GM12864 (cell line): ENCODE measurements at regions not wholly inside any gene's neighbourhood (a gene's known extent, or its start where the extent isn't known, plus 50 kb on each side); places are given as distances from the start of the nearest gene placed in this dataset.

Experiments used
- DNase-seq: peaks from one replicate; pipeline ENCODE4 v3.0.0-alpha.2; 2011; ENCODE audit warnings: low read depth
- H3K4me3 ChIP-seq: 2 replicates; pipeline ENCODE4 v1.5.1; 2011; ENCODE audit warnings: mild to moderate bottlenecking, low read depth, low read length, control low read depth
- TF ChIP-seq, protein P1 (sequence below): IDR thresholded peaks from 2 replicates; pipeline ENCODE4 v1.5.1; 2011; ENCODE audit warnings: low read depth, mild to moderate bottlenecking, moderate library complexity, low read length, control low read depth, inconsistent platforms; ENCODE audit errors: missing control alignments

DNA sequence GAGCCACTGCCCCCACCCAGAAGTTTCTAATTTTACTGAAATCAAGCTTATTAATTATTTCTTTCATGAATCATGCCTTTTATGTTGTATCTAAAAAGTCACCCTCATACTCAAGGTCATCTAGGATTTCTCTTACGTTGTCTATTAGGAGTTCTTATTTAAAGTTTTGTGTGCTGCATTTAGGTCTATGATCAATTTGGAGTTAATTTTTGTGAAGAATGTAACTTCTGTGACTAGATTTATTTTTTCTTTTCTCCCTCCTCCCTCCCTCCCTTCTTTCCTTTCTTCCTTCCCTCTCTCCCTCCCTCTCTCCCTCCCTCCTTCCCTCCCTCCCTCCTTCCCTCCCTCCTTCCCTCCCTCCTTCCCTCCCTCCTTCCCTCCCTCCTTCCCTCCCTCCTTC is 317.6 kb downstream of the PLA2G4A start:
- no peak for DNase-seq
- TF ChIP-seq, protein P1, sequence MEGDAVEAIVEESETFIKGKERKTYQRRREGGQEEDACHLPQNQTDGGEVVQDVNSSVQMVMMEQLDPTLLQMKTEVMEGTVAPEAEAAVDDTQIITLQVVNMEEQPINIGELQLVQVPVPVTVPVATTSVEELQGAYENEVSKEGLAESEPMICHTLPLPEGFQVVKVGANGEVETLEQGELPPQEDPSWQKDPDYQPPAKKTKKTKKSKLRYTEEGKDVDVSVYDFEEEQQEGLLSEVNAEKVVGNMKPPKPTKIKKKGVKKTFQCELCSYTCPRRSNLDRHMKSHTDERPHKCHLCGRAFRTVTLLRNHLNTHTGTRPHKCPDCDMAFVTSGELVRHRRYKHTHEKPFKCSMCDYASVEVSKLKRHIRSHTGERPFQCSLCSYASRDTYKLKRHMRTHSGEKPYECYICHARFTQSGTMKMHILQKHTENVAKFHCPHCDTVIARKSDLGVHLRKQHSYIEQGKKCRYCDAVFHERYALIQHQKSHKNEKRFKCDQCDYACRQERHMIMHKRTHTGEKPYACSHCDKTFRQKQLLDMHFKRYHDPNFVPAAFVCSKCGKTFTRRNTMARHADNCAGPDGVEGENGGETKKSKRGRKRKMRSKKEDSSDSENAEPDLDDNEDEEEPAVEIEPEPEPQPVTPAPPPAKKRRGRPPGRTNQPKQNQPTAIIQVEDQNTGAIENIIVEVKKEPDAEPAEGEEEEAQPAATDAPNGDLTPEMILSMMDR: no peak
- H3K4me3 ChIP-seq: no peak overlapping the region

DNA sequence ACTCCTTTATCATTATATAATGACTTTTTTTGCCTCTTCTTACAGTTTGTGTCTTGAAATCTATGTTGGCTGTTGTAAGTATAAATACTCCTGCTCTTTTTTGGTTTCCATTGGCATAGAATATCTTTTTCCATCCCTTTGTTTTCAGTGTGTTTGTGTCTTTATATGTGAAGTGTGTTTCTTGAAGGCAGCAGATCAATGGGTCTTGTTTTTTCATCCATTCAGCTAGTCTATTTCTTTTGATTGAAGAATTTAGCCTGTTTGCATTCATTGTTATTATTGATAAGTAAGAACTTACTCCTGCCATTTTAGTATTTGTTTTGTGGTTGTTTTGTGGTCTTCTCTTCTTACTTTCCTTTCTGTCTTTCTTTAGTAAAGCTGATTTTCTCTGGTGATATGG is 322.8 kb downstream of the PLA2G4A start:
- no peak for DNase-seq
- no peak overlapping the region for H3K4me3 ChIP-seq
- TF ChIP-seq, protein P1: no peak

DNA sequence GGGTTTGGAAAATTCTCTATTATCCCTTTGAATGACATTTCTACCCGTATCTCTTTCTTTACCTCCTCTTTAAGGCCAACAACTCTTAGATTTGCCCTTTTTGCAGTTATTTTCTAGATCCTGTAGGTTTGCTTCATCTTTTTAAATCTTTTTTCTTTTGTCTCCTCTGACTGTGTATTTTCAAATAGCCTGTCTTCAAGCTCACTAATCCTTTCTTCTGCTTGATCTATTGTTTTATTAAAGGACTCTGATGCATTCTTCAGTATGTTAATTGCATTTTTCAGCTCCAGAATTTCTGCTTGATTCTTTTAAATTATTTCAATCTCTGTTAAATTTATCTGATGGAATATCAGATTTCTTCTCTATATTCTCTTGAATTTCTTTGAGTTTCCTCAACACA is 324.3 kb downstream of the PLA2G4A start:
- TF ChIP-seq, protein P1: no peak
- DNase-seq: no peak
- no peak overlapping the region for H3K4me3 ChIP-seq

DNA sequence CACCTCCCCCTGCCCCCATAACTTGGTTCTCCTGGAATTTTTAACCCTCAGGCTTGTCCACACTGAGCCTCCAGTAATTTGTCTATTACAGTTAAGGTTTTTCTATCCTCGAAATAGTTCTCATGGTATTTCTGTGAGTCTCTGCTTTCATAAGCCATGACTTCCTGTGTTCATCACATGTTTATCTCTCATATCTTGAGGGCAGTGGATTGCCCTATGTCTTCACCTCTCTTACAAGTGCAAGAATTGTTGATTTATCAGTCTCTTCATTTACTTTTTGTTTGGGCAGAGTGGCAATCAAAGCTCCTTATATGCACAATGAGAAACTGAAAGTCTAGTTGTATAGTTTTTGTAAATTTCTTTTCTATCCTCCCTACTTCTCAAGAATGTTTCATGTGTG is 328.4 kb downstream of the PLA2G4A start:
- no peak overlapping the region for H3K4me3 ChIP-seq
- no peak for DNase-seq

DNA sequence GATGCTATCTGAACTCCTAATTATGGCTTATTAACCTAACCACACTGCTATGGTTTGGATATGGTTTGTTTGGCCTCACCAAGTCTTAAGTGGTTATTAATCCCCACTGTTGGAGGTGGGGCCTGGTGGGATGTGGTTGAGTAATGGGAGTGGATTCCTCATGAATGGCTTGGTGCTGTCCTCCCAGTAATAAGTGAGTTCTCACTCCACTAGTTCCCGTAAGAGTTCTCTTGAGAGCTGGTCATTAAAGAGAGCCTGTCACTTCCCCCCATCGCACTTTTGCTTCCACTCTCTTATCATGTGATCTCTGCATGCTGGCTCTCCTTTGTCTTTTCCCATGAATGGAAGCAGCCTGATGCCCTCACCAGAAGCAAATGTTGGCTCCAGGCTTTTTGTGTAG is 328.8 kb downstream of the PLA2G4A start:
- H3K4me3 ChIP-seq: no peak overlapping the region
- TF ChIP-seq, protein P1: no peak
- DNase-seq: no peak

More for the DNA sequence above, 328.4 kb downstream of the PLA2G4A start:
- TF ChIP-seq, protein P1: no peak

DNA sequence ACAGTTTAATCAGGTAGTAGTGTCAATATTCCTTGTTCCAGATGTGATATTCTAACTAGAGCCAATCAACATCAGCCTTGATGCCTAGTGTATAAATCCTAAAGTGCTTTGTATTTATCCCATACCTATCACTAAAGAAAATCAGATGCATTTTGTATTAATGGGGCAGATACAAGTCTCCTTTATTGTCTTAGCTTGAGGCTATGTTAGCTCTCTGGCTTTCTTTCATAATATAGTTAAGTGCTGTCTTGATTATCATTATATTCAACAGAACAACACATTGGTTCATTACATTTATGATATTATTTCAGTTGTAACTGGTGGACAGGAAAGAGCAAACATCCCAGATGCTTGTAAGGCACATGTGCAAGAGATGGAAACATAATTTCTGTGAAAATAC is 338.8 kb downstream of the PLA2G4A start:
- H3K4me3 ChIP-seq: no peak overlapping the region
- DNase-seq: no peak
- TF ChIP-seq, protein P1: no peak

DNA sequence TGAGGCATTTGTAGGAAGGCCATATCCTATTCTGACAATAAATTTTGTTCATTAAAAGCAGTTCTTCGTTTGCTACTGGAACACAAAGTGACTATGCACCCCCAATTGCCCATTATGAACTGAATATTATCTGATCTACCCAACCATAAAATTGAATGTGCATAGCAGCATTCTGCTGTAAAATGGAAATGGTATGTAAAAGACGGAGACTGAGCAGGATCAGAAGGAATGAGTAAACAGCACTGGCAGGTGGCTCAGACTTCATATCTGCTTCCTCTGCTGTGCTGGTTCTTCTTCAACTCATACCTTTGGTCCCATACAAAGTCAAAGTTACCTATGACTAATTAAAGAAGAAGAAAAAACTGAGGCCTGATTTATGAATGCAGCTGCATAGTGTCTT is 339.5 kb downstream of the PLA2G4A start:
- TF ChIP-seq, protein P1: no peak
- H3K4me3 ChIP-seq: no peak overlapping the region
- DNase-seq: no peak
